HL-60 (cell line): ENCODE measurements at regions not wholly inside any gene's neighbourhood (a gene's known extent, or its start where the extent isn't known, plus 50 kb on each side); places are given as distances from the start of the nearest gene placed in this dataset.

Experiments
- GABPA ChIP-seq: IDR thresholded peaks from 2 replicates; pipeline ENCODE4 v1.6.1; 2012; ENCODE audit warnings: low read depth
- POLR2AphosphoS5 ChIP-seq: IDR thresholded peaks from 2 replicates; pipeline ENCODE4 v1.6.1; 2012; ENCODE audit warnings: low read depth
- REST ChIP-seq: IDR thresholded peaks from 2 replicates; pipeline ENCODE4 v1.6.1; 2012; ENCODE audit warnings: low read depth; ENCODE audit not compliant: insufficient replicate concordance
- TF ChIP-seq, protein P1 (sequence below): IDR thresholded peaks from one replicate; pipeline ENCODE4 v1.5.1; 2011; ENCODE audit warnings: low read length, control low read depth, inconsistent platforms; ENCODE audit not compliant: insufficient read depth

GRCh38 chr7:3168370-3168769 is 124.7 kb upstream of the CARD11 start:
- TF ChIP-seq, protein P1, sequence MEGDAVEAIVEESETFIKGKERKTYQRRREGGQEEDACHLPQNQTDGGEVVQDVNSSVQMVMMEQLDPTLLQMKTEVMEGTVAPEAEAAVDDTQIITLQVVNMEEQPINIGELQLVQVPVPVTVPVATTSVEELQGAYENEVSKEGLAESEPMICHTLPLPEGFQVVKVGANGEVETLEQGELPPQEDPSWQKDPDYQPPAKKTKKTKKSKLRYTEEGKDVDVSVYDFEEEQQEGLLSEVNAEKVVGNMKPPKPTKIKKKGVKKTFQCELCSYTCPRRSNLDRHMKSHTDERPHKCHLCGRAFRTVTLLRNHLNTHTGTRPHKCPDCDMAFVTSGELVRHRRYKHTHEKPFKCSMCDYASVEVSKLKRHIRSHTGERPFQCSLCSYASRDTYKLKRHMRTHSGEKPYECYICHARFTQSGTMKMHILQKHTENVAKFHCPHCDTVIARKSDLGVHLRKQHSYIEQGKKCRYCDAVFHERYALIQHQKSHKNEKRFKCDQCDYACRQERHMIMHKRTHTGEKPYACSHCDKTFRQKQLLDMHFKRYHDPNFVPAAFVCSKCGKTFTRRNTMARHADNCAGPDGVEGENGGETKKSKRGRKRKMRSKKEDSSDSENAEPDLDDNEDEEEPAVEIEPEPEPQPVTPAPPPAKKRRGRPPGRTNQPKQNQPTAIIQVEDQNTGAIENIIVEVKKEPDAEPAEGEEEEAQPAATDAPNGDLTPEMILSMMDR: no peak
- TF ChIP-seq POLR2AphosphoS5: no peak
- no peak for TF ChIP-seq GABPA
- TF ChIP-seq REST: no peak
